HCT116 (cell line): ENCODE measurements at regions not wholly inside any gene's neighbourhood (a gene's known extent, or its start where the extent isn't known, plus 50 kb on each side); places are given as distances from the start of the nearest gene placed in this dataset.
"Not testable (repeated sequence)": the region's sequence is repeated elsewhere in the genome, so short reads cannot be mapped to it uniquely, and the experiment has no call there.

Source experiments
- ATAC-seq: fragments of 200-7000 bp; cut with Tn5 transposase; 2 replicates; pipeline ENCODE4 v1.9.1; 2020; ENCODE audit warnings: mild to moderate bottlenecking, moderate library complexity
- BruUV-seq: library from RNA; stranded (reverse); fragments of 400-500 nt; replicated peaks from 2 replicates; lab custom pipeline; 2021; lab: Mats Ljungman, UMichigan
- CTCF ChIA-PET: fragments of 300-600 bp; sonication (Branson Sonifier 250); formaldehyde crosslinking; loops from one replicate; lab custom pipeline; 2021; ENCODE audit warnings: antibody characterized with exemption; lab: Charles Lee
- POLR2A ChIA-PET: fragments of 300-600, 350-600 bp; sonication (Branson Sonifier 250); formaldehyde crosslinking; loops from one replicate; lab custom pipeline; 2021; ENCODE audit warnings: antibody characterized with exemption; lab: Charles Lee
- RAD21 ChIA-PET, 2 experiments: fragments of 300-600 bp; sonication (Branson Sonifier 250); formaldehyde crosslinking; loops; one replicate each; lab custom pipeline; 2023; ENCODE audit warnings: low total read pairs in 2 of 2; ENCODE audit not compliant: uncharacterized antibody in 2 of 2, unreplicated experiment in 2 of 2, low non-redundant PET in 1 of 2; lab: Charles Lee
- DNase-seq: peaks from one replicate; pipeline ENCODE4 v3.0.0-alpha.2; 2010; ENCODE audit warnings: low read depth, low spot score
- H2AFZ ChIP-seq: fragments of 200-600 bp; shearing (Covaris generic), sonication (generic); 2 replicates; pipeline ENCODE4 v1.6.1; 2017; ENCODE audit warnings: low read depth, mixed run types, mixed read lengths, antibody characterized with exemption, low read length; ENCODE audit not compliant: poor library complexity, severe bottlenecking
- H3K27ac ChIP-seq: 2 replicates; pipeline ENCODE4 v1.5.1; 2012; ENCODE audit warnings: low read depth, low read length
- H3K27me3 ChIP-seq: fragments of 200-600 bp; sonication (generic); 2 replicates; pipeline ENCODE4 v1.6.1; 2016; ENCODE audit warnings: mixed run types, low read length, mixed read lengths; ENCODE audit not compliant: insufficient read depth
- H3K36me3 ChIP-seq, 2 experiments: fragments of 200-500 bp in 1 of 2; fragments of 200-600 bp in 1 of 2; sonication (Bioruptor generic) in 1 of 2; sonication (generic) in 1 of 2; 2 replicates each; pipeline versions ENCODE4 v1.5.1 to v1.6.1; 2014 to 2016; ENCODE audit warnings: low read length in 2 of 2, inconsistent platforms in 1 of 2, mixed read lengths in 1 of 2, mixed run types in 1 of 2; ENCODE audit not compliant: insufficient read depth in 2 of 2, control insufficient read depth in 1 of 2
- H3K4me1 ChIP-seq, 2 experiments: fragments of 200-600 bp in 1 of 2; sonication (generic) in 1 of 2; 2 replicates each; pipeline versions ENCODE4 v1.5.1 to v1.6.1; 2012 to 2017; ENCODE audit warnings: low read length in 2 of 2, inconsistent platforms in 1 of 2, mild to moderate bottlenecking in 1 of 2, mixed read lengths in 1 of 2, mixed run types in 1 of 2, moderate library complexity in 1 of 2; ENCODE audit not compliant: insufficient read depth in 2 of 2, control insufficient read depth in 1 of 2
- H3K4me2 ChIP-seq: fragments of 200-600 bp; sonication (generic); 2 replicates; pipeline ENCODE4 v1.6.1; 2017; ENCODE audit warnings: mixed run types, low read length, mixed read lengths
- H3K4me3 ChIP-seq, 2 experiments: fragments of 200-600 bp in 1 of 2; sonication (generic) in 1 of 2; replicated peaks in 1 of 2; 2 replicates each; pipeline ENCODE4 v1.5.1; 2011 to 2016; ENCODE audit warnings: low read length in 2 of 2, control low read depth in 1 of 2, low read depth in 1 of 2, mild to moderate bottlenecking in 1 of 2, mixed read lengths in 1 of 2, mixed run types in 1 of 2
- H3K79me2 ChIP-seq: fragments of 200-600 bp; sonication (generic); 2 replicates; pipeline ENCODE4 v1.6.1; 2017; ENCODE audit warnings: mild to moderate bottlenecking, mixed run types, low read length, moderate library complexity, mixed read lengths; ENCODE audit not compliant: insufficient read depth
- H3K9ac ChIP-seq: fragments of 200-600 bp; sonication (generic); 2 replicates; pipeline ENCODE4 v1.6.1; 2016; ENCODE audit warnings: low read length, mixed read lengths
- H3K9me2 ChIP-seq: fragments of 200-600 bp; sonication (generic), shearing (Covaris generic); 2 replicates; pipeline ENCODE4 v1.6.1; 2017; ENCODE audit warnings: mixed run types, mild to moderate bottlenecking, moderate library complexity; ENCODE audit not compliant: insufficient read depth
- H3K9me3 ChIP-seq, 2 experiments: fragments of 200-500 bp in 1 of 2; fragments of 200-600 bp in 1 of 2; sonication (Bioruptor generic) in 1 of 2; sonication (generic) in 1 of 2; 2 replicates each; pipeline ENCODE4 v1.6.1; 2014 to 2017; ENCODE audit warnings: low read length in 2 of 2, mixed read lengths in 2 of 2, inconsistent platforms in 1 of 2, low read depth in 1 of 2, mild to moderate bottlenecking in 1 of 2, mixed run types in 1 of 2, moderate library complexity in 1 of 2; ENCODE audit not compliant: control insufficient read depth in 1 of 2, insufficient read depth in 1 of 2
- H4K20me1 ChIP-seq: fragments of 200-600 bp; sonication (generic), shearing (Covaris generic); 2 replicates; pipeline ENCODE4 v1.6.1; 2017; ENCODE audit warnings: mixed run types, mild to moderate bottlenecking, moderate library complexity; ENCODE audit not compliant: insufficient read depth
- intact Hi-C: fragments of 100-400 bp; cut with micrococcal nuclease; formaldehyde crosslinking; loops from 2 replicates; pipeline ENCODE4 v1.10.0; 2022

DNA sequence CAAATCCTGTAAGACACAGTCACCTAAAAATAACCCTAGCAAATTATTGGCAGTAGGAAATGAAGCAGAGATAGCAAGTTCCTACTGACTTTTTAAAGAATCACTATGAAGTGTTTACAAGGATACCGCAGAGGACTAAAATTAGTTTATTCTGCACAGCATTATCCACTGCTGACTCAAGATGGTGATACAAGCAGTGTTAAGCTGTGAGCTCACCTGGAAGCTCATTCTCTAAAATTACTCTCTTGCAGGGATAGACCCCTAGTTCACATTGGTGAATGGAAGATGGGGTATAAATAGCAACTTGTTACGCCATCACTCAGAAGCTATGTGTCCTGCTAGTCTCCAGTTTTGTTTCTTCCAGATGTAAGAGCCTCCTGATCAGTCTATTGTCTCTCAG lies 70.8 kb upstream of the GPR89A start:
- CTCF ChIA-PET, ATAC-seq: not testable (repeated sequence)
- peaks cover 2 to 11% of the 10 kb centered on the region in 2 experiments; a peak in 3 of 4 replicates for H3K4me1 ChIP-seq

DNA sequence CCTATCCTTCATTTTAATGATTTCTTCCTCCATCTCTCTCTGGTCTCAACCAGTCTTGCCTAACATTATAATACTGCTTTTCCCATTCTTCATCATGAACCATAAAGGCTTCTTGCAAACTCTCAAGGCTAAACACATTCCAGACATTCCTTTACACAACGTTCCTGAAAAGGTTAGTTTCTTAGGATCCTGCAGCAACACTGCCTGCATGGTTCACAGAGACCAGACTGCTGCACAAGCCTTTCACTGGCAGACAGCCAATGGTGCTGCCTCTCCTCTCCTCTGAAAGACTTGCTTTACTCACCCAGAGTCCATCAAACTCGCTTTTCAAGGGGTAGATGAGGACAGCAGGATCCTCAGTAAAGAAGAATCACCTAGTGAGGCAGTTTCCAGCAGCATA lies 72.3 kb upstream of the GPR89A start:
- DNase-seq, H3K9me3 ChIP-seq, H3K4me1 ChIP-seq, H3K4me3 ChIP-seq, POLR2A ChIA-PET, BruUV-seq, H3K36me3 ChIP-seq, H3K27me3 ChIP-seq, intact Hi-C loops, H3K9me2 ChIP-seq, H3K27ac ChIP-seq, H3K79me2 ChIP-seq, H3K9ac ChIP-seq, CTCF ChIA-PET, H3K4me2 ChIP-seq, RAD21 ChIA-PET, H2AFZ ChIP-seq, H4K20me1 ChIP-seq: not testable (repeated sequence)
- ATAC-seq, result peak; percentile 38; the same call in 1 of the 2 replicates

More for the DNA sequence above, 70.8 kb upstream of the GPR89A start:
- H3K27me3 ChIP-seq, intact Hi-C loops, H3K9me3 ChIP-seq, H3K4me2 ChIP-seq, RAD21 ChIA-PET, BruUV-seq, H4K20me1 ChIP-seq, H2AFZ ChIP-seq, H3K27ac ChIP-seq, POLR2A ChIA-PET, H3K79me2 ChIP-seq, DNase-seq, H3K9me2 ChIP-seq, H3K4me3 ChIP-seq, H3K36me3 ChIP-seq, H3K9ac ChIP-seq: not testable (repeated sequence)

DNA sequence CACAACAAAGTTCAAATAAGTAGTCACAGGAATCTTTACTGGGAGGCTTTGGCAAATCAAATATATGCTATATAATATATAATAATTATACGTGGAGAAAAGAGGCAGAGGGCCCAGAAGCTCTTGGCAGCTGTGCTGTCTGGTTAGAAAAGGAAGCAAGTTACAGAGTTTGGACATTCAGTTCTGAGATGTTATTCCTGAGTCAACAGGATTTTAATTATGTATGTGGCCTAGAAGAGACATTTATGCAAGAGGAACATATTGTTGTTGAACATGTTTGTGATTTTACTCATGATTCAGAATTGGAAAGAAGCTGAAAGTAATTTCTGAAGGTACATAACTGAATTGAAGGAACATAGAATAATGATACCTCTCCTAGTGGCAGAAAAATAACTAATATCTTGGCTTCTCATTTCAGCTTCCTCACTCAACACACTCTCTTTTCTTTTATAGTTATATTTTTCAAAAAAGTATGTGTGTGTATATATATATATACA lies 79.7 kb upstream of the GPR89A start:
- H2AFZ ChIP-seq, intact Hi-C loops, H3K79me2 ChIP-seq, H3K27me3 ChIP-seq, RAD21 ChIA-PET, CTCF ChIA-PET, BruUV-seq, H4K20me1 ChIP-seq, H3K36me3 ChIP-seq, H3K4me2 ChIP-seq, H3K4me1 ChIP-seq, H3K9me2 ChIP-seq, ATAC-seq, H3K27ac ChIP-seq, H3K4me3 ChIP-seq, H3K9ac ChIP-seq, POLR2A ChIA-PET, DNase-seq, H3K9me3 ChIP-seq: not testable (repeated sequence)

DNA sequence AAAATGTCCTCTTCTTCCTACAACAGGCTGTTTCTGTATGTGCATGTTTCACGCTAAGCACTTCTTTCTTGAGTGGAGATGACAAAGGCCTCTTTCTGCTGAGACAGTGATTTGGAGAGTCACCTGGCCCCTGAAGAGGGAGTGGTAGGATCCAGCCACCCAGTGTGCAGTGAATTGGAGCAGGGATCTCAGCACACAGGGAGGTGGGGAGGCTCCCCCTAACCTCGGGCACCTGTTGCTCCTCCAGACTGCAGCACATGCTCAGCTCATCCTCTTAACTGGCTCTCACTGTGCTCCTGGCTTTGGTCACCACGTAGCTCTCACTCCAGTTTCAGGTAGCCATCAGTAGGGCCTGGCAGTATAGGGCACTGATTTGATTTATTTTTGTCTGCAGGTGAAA lies 87.6 kb upstream of the GPR89A start:
- H3K9me2 ChIP-seq, H2AFZ ChIP-seq, CTCF ChIA-PET, H3K9me3 ChIP-seq, H3K36me3 ChIP-seq, POLR2A ChIA-PET, H3K4me1 ChIP-seq, H3K9ac ChIP-seq, BruUV-seq, intact Hi-C loops, ATAC-seq, DNase-seq, H3K27ac ChIP-seq, H4K20me1 ChIP-seq, H3K4me2 ChIP-seq, H3K4me3 ChIP-seq, H3K27me3 ChIP-seq, H3K79me2 ChIP-seq, RAD21 ChIA-PET: not testable (repeated sequence)
